HG03558 (cell line): ENCODE measurements at regions not wholly inside any gene's neighbourhood (a gene's known extent, or its start where the extent isn't known, plus 50 kb on each side); places are given as distances from the start of the nearest gene placed in this dataset.

Experiments
- ATAC-seq: cut with Tn5 transposase; IDR thresholded peaks from one replicate; pipeline ENCODE4 v1.9.1; 2021; ENCODE audit warnings: moderate number of reproducible peaks; ENCODE audit not compliant: unreplicated experiment; ENCODE audit errors: extremely low read depth

DNA sequence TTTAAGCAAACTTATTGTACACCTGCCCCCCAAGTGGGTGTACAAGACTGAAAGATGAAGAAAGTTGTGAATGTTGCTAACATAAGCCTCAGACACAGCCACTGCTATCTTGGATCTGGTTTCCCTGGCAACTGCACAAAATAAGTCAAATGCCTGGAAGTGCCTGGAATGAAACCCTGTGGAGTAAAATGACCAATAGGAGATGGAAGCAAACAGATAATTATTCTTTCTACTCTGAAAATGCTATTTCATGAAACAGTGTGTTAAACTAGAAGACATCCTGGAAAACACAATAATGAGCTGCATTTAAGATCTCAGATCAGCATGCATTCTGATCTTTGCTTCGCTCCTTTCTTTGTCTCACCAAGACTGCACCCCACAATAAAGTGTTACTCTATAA lies 1016.0 kb downstream of the ARAP2 start:
- no peak for ATAC-seq

DNA sequence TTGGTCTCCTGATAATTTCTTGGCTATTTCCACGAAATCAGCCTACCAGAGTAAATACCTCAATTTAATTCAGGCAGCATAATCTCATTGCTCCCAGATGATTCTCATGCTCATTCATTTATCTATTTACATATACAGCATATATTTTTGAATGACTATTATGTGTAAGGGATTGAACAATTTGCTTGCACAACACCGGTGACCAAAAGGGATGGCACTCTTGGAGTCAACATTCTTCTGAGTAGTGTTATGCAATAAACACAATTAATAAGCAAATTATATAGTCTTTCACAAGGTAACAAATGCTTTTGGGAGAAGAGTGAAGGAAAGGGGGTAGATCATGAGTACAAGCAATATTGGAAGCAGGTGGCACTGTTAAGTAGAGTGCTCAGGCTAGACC lies 1015.3 kb downstream of the ARAP2 start:
- ATAC-seq: no peak

DNA sequence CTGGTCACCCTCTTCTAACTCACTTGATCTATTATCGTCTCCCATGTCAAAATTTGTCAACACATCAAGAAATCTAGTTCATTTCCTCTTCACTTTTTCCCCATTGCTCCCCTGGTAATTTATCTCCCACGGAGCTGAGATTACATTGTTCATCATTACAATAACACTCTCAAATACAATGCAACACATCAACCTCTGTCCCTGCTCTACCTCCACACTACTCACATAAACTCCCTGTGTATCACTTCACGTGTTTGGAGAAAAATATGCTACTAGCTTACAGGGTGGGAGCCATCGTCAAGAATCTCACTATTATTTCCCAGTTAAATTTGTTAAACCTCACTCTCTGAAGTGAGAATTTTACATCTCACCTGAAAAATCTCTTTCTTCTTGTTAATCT lies 1006.4 kb downstream of the ARAP2 start:
- ATAC-seq: no peak

DNA sequence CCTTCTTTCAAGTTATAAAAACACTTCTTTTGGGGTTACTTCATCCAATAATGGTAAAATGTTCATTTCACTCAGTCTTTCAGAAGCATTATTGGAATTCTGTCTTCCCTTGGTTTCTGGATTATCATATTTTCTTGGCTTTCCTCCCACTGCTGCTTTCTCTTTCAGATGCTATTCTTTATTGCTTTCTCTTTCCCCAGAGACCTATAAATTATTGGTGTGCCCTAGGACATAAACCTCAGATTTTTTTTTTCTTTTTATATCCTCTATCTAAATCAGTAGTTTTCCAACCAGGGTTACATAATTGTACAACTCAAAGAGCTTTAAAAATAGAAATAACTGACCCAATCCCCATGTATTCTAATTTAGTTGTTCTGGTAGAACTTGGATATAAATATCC lies 1005.5 kb downstream of the ARAP2 start:
- no peak for ATAC-seq

DNA sequence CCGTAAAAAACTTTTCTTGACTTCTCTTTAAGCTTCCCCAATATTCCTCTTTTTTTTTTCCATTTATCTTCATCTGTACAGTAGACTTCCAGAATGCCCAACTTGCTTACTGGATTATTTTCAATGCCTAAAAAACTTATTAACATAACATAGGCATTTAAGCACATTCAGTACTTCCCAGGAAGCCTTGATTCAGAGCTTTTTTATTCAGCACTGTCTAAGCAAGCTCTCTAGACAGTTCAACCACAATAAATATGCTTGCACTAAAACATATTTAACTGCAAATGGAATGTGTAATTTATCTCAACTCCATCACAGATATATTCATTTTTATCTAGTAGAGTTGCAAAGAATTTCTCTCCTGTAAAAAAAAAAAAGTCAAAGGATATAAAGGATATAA lies 997.8 kb downstream of the ARAP2 start:
- ATAC-seq: no peak

DNA sequence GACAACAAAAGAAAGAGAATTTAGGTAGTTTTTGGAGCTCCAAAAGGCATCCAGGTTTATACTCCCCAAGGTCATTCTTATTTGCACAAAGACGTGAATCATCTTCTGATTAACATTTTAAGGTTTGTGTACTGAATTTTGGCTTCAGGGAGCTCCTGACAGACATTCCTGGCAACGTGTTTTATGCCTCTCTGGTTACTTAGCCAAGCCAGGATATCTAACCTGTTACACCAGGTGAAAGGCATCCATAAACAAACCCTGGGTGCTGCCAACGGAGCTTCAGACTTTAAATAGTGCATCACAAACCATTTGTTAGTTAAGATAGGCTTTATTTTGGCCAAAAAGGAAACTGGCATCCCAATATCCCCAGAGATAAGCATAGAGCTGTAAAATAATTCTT lies 997.3 kb downstream of the ARAP2 start:
- ATAC-seq: no peak

DNA sequence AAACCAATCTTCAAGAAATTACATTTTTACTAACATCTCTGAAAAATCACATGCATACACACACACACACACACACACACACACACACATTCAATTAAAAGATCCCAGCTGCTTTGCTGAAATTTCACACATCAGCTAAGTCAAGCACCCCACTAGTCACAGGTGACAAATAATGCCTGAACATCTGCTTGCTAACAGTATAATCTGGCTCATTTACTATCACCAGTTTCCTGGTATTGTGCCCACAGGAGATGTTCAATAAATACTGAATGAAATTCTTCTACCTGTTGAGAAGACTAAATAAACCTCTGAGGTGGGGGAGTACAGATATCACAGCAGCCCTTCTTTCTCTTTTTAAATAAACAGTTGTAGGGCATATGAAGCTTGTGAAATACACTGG lies 994.0 kb downstream of the ARAP2 start:
- no peak for ATAC-seq

DNA sequence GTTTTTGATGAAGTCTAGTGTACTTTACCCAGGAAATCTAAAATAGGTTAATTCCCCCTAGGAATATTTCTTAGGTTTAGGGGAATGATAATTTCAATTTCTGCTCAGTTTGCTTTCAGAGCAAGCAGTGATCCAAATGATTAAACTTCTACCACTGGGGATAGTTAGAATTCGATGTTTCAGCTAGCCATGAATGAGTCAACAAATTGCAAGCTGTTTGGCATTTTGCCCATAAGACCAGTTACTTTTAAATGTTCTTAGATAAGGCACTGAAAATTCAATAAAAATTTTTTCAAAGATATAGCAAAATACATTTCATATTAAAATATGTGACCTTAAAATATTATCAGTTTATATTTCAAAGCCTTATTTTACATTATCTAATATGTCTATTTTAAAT lies 993.6 kb downstream of the ARAP2 start:
- ATAC-seq: no peak

DNA sequence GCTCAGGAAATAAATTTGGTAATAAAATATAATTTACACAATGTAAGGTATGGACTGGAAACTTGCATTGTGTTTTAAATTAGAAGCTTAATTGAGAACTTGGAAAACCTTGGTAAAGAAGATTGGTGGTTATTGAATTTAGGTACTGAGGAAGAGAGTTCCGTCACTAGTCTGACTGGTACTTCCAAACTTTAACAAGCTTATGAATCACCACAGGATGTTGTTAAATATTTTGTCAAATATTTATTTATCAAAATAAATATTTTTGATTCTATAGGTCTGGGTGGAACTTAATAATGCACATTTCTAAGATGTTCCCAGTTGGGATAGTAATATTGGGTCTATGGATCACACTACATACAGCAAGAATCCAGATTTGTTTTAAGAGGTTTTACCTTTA lies 992.2 kb downstream of the ARAP2 start:
- ATAC-seq: no peak

DNA sequence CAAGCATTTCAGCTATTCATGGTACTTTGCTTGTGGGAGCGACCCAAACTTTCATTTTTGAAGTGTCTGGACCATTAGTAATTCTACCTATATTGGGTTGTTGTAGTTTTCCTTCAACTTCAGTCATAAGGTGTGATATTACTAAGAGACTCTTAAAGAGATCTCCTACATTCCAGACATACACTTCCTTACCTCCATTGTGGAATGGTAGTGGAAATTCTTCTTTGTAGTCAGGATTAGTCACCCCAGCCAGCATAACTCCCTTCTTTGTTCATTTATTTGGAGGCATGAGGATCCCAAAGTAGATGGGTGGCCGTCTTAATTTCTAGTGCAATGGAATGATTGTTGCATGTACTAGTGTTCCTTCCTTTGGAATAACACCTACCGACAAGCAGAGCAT lies 991.4 kb downstream of the ARAP2 start:
- ATAC-seq: no peak

DNA sequence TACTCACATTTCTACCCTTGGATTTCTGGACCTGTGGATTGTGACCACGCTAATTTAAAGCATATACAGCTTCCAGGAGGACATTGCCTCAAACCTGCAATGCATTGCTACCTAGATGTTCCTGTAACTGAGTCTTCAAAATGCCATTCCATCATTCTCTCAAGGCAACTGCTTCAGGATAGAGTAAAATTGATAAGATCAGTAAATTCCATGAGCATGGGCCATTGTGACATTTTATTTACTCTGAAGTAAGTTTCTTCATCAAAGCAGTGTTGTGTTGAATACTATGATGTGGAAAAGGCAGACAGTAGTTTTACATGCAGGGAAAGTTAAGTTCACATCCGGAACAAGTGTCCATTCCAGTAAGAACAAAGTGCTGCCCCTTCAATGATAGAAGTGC lies 991.0 kb downstream of the ARAP2 start:
- no peak for ATAC-seq

DNA sequence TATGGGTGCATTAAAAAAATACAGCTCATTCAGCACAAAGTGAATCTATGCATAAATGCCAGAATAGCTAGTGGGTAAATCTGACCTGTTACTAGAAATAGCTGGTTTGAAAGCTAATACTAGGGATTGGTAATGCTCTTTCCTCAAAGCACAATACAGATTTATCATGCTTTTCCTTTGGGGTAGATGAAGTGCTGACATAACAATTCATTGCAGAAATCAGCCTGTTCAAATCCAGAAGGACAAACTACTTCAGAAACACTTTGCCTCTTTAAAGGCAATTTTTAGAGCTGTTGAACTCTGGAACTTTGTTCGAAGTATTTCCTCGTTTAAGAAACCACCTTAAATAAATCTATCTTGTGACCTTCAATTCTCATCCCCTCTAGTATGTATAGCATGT lies 957.9 kb downstream of the ARAP2 start:
- ATAC-seq: no peak

DNA sequence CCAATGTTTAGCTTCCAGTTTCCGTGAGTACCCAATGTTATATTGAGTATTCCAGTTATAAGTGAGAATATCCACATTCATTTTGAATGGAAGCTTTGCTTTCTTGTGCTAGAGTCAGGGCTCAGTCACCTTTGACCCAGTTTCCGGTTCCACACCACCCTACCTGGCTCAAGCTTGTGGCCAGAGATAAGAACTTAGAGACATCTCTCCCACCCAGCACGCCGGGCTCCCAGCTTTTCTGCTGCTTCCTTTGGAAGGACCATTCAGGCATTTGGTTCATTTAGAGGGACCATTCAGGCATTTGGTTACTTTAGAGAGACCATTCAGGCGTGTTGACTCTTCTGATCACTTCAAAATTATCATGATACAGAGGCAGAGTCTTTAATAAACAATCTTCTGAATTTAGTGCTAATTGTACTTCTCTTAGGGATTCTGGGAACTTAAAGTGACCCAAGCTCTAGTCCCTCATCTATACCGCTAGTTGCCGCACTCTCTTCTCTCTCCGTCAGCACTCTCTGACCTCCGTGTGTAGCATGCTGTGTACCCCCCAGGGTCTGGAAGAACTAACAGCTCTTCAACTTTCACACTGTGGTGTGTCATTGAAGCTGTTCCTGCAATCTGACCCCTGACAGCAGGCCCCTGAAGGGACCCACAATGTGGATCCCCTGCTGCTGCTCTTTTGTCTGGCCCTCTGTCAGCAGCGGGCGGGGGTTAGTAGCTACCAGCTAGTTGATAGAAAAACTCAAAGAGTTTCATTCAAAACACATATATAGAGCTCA lies 943.1 kb downstream of the ARAP2 start:
- no peak for ATAC-seq

DNA sequence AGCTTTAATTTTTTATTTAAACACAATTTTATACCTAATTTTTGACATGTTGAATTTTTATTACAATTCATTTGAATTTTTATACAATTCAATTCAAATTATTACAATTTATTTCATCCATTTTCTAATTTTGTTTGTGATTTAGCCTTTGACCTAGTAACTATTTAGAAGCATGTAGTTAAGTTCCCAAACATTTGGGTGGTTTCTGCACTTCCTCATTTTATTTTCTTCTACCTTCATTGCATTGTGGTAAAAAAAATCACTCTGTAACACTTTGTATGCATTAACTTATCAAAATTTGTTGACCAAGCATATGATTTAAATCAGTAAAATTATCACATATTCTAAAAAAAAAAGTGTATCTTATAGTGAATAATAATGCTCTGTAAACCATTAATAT lies 928.9 kb downstream of the ARAP2 start:
- no peak for ATAC-seq

DNA sequence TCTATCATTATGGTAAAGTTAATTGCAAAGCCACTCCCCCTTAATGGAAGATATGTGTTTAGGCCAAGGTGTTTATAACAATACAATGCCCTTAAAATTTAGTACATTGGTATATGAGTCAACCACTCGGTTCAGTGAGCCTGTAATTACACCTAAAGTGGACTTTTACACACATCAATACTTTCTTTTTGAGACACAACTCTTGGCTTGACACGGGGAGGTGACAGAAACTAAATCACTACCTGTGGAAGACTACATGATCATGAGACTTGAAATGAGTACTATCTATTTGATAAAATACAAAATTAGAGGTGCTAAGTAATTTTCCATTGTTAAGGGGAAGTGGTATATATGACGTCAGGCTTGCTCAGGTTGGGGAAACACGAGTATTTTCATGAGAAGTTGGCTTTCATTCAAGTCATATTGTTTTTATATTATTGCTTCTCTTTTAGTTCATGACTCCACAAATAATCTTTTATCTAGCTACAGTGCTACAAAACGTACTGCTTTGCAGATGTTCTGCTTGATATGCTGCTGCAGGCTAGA lies 918.3 kb downstream of the ARAP2 start:
- no peak for ATAC-seq

DNA sequence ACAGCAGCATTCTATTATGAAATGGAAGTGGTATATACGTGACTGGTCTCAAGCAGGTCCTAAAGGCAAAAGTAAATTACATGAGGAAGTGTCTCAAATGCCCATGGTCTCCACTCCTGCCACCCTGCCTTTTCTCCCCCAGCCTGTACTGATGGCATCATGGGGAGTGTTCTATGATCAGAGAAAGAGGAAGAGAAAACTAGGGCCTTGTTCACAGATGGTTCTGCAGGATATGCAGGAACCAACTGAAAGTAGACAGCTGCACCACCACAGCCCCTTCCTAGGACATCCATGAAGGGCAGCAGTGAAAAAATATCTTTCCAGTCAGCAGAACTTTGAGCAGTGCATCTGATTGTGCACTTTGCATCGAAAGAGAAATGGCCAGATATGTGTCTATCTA lies 901.5 kb downstream of the ARAP2 start:
- ATAC-seq: no peak

DNA sequence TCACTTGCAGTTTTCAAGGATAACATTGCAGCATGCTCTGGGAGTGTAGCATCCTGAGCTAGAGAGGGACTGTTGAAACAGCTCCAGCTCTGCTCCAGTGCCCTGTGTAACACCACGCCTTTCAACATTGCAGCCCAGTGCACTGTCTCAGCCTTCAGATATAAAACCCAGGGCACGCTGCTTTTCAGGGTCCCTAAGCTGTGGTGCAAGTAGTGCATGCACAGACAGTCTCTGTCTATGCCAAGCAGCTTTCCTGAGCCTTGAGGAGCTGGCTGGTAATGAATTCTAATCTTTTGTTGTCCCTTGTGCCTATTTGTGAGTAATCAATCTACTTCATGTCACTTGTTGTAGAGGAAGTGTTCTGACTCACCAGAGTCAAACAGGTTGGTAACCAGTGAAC lies 897.0 kb downstream of the ARAP2 start:
- no peak for ATAC-seq

DNA sequence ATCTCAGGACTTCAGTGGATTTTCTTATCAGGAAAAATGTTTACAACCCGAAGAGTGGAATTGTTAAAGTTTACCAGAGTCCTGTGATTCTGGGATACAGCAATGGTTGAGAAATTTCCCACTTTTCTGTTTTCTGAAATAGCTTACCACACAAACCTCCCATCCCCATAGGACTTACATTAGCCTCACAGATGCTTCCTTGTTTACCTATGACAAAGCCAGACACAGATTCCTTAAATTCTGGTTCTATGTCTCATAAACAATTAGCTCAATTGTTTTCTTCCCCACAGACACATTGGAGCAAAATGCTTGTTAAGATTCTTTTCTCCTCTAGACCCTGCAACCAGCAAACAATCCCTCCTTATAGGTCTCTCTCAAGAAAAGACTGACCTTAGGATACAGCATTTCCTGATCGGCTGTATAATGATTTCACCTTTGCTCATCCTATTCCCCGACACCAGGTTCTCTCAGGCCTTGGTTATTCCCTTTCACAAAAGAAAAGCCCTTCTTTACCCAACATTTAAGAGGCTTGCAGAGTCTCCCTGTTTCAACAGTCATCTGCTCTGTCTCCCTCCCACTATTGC lies 886.2 kb downstream of the ARAP2 start:
- ATAC-seq: no peak

DNA sequence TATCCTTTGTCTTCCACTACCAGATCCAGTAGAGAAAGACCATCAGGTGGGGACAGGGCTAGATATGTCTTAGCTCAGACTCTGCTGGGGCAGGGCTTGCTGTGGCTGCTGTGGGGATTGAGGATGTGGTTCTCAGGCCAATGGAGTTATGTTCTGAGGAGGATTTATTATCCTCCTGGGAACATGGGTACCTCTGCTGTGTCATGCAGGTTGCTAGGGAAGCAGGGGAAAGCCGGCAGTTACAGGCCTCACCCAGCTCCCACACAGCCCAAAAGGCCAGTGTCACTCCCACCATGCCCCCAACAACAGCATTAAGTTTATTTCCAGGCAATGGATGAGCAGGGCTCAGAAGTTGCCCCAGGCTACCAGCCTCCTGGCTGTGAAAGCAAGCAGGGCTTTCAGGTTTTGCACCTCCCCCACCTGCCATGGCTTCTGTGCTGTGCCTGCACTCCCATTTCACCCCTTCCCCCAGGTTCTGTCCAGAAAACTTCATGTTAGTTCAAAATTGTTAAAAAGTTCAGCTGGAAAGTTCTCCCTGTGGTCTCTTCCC lies 879.9 kb downstream of the ARAP2 start:
- ATAC-seq: no peak

DNA sequence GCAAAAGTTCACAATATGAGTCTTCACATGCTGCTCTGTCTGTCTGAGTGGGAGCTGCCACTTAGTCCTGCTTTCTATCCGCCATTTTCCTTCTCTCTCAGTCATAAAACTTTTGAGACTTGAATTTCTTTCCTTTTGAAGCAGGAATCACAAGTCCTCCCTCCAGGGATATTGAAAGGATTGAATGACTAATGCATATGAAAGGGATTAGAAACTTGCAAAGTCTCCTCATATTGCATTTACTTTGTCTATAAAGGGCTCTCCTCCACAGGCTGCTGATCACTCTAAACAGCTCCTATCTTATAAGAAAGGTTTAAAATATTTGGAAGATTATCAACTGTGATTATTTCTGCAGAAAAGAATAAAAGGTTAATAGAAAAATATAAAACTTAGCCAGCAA lies 879.1 kb downstream of the ARAP2 start:
- ATAC-seq: no peak

DNA sequence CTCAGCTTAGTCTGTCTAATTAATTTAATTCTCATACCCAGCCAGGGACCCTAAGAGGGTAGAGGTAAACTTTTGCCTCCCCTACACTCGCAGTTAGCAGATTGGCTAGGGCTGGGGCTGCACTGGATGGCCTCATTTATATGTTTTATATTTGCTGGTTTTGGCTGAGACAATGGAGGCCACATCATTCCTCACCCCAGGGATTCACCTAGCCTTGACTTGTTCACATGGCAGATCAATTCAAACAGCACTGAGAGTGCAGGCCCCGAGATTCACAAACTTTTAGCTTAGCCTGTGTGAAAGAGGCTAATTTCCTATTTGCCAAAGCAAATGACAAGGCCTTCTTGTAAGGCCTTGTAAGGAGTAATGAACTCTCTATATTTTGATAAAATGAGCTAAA lies 844.4 kb downstream of the ARAP2 start:
- ATAC-seq: no peak

DNA sequence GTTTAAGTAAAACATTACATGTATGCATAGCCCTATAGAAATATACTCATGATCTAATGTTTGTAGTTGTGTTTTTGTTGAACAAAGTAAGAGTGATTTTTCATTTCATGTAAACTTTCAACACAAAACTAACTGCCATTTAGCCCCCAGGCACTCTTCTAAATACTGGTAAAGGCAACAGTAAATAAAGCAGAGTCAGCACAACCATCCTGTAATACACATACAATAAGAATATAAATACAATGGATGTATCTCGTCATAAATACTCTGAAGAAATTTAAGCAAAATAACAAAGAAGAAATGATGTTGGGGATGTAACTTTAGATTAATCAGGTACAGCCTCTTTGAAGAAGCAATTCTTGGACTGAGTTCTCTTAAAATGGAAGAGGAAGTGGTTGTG lies 821.2 kb downstream of the ARAP2 start:
- ATAC-seq: no peak
